H1 (cell line): ENCODE measurements at regions not wholly inside any gene's neighbourhood (a gene's known extent, or its start where the extent isn't known, plus 50 kb on each side); places are given as distances from the start of the nearest gene placed in this dataset.

ENCODE experiments used
- ASH2L ChIP-seq: fragments of 200-600, 300-600 bp; sonication (generic); IDR thresholded peaks from one replicate; pipeline ENCODE4 v1.7.1; 2017; ENCODE audit warnings: low read length
- E2F6 ChIP-seq: IDR thresholded peaks from 2 replicates; pipeline ENCODE4 v1.6.1; 2012; ENCODE audit warnings: inconsistent platforms
- EZH2 ChIP-seq: fragments of 200-600 bp; sonication (generic); IDR thresholded peaks from 2 replicates; pipeline ENCODE4 v1.7.1; 2012; ENCODE audit warnings: low read depth, mild to moderate bottlenecking, moderate library complexity, low read length, inconsistent platforms; ENCODE audit not compliant: severe bottlenecking
- KDM1A ChIP-seq: fragments of 200-600, 300-600 bp; sonication (generic); IDR thresholded peaks from 2 replicates; pipeline ENCODE4 v1.7.1; 2016; ENCODE audit warnings: mild to moderate bottlenecking, low read length, borderline replicate concordance
- MAFK ChIP-seq: IDR thresholded peaks from 2 replicates; pipeline ENCODE4 v1.6.1; 2012; ENCODE audit warnings: low read depth, mild to moderate bottlenecking, improper control_type of control experiment, low read length
- POU5F1 ChIP-seq: IDR thresholded peaks from 2 replicates; pipeline ENCODE4 v1.6.1; 2011; ENCODE audit warnings: low read depth, mild to moderate bottlenecking, low read length, moderate library complexity
- RNF2 ChIP-seq: fragments of 200-900, 300-1000 bp; sonication (generic); IDR thresholded peaks from 2 replicates; pipeline ENCODE4 v1.7.1; 2016; ENCODE audit warnings: borderline replicate concordance, low read depth, mild to moderate bottlenecking, antibody characterized with exemption, low read length; ENCODE audit not compliant: poor library complexity, severe bottlenecking; ENCODE audit errors: missing control alignments

- TF ChIP-seq ASH2L = no peak
- no peak for TF ChIP-seq POU5F1
- TF ChIP-seq E2F6 = no peak
- TF ChIP-seq RNF2 = no peak
- no peak for TF ChIP-seq KDM1A
- TF ChIP-seq MAFK = no peak
- TF ChIP-seq EZH2 = no peak
- TF ChIP-seq, all 59 proteins: peak for 0
Measured at GRCh38 chr3:164179110-164179774, 899.1 kb downstream of the SI start (continued).
